ENCODE measurements at regions not wholly inside any gene's neighbourhood (a gene's known extent, or its start where the extent isn't known, plus 50 kb on each side); places are given as distances from the start of the nearest gene placed in this dataset.

GRCh38 chr13:50670272-50670671 is 173.2 kb downstream of the DLEU7 start:
- H3K36me3 Mint-ChIP-seq (ENCODE audit: low read depth): no peaks in the 10 kb centered on the region
- DNase-seq (no peak), ATAC-seq (no peak)
- peaks cover 2% of the 10 kb centered on the region for H3K9me3 Mint-ChIP-seq
- intact Hi-C loops (cut with micrococcal nuclease): no loop called here
- no peak overlapping the region for H3K27ac Mint-ChIP-seq
- TF ChIP-seq CTCF (IDR thresholded peaks at IDR 0.05): no peak
- no peaks in the 10 kb centered on the region for H3K27me3 Mint-ChIP-seq
- no peak overlapping the region for H3K4me3 Mint-ChIP-seq
- POLR2A ChIA-PET: no interaction called here
- no peaks in the 10 kb centered on the region for H3K4me1 Mint-ChIP-seq (ENCODE audit: low read depth)
- CTCF ChIA-PET: no interaction called here

DNA sequence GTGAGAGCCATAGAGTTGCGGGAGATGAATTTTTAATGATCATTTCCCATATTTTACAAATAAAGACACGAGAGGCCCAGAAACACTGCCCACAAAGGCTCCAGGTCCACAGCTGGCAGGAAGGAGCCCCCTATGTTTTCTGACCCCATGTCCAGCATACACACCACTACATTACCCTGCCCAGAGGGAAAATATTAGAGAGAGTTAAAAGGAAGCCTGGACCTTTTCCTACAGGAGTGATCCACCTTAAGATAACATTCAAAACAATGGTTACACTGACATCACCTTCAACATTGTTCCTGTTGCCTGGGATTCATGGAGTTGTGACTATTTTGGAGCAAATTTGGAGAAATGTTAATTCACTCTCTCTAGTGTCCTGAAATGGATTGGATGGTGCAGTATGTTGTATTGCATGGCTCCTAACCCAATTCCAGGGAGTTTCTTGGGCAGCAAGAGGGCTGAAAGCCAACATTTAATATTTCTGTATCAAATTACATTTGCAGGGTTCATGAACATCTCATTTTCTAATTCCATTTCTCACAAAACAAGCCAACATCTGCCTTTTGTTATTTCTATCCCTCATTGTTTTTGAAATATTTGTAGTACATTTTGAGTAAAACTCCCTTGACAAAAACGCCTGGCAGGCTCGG is 172.5 kb downstream of the DLEU7 start:
- H3K9me3 Mint-ChIP-seq: peaks cover 2% of the 10 kb centered on the region
- intact Hi-C loops (cut with micrococcal nuclease): no loop called here

GRCh38 chr13:50671497-50671850 is 172.0 kb downstream of the DLEU7 start:
- Mint-ChIP-seq H3K4me1 (ENCODE audit: low read depth) (peaks cover 5% of the 10 kb centered on the region), H3K36me3 (ENCODE audit: low read depth) (no peaks in the 10 kb centered on the region), H3K27ac (no peak overlapping the region), H3K27me3 (no peaks in the 10 kb centered on the region), H3K9me3 (no peaks in the 10 kb centered on the region), H3K4me3 (no peak overlapping the region)
- CTCF ChIA-PET: no interaction called here
- POLR2A ChIA-PET: no interaction called here
- intact Hi-C loops (cut with micrococcal nuclease): no loop called here
- no peak for DNase-seq
- TF ChIP-seq CTCF (IDR thresholded peaks at IDR 0.05): no peak
- no peak for ATAC-seq

More for the DNA sequence above, 172.5 kb downstream of the DLEU7 start:
- no peak for DNase-seq
- no peaks in the 10 kb centered on the region for H3K36me3 Mint-ChIP-seq (ENCODE audit: low read depth)
- H3K4me3 Mint-ChIP-seq: no peak overlapping the region
- peaks cover under 1% of the 10 kb centered on the region for H3K4me1 Mint-ChIP-seq (ENCODE audit: low read depth)
- ChIA-PET POLR2A (no interaction called here), CTCF (no interaction called here)
- H3K27ac Mint-ChIP-seq: no peak overlapping the region
- no peaks in the 10 kb centered on the region for H3K27me3 Mint-ChIP-seq
- no peak for ATAC-seq
- no peak for TF ChIP-seq CTCF (IDR thresholded peaks at IDR 0.05)

GRCh38 chr13:50672025-50672424 is 171.5 kb downstream of the DLEU7 start:
- Mint-ChIP-seq H3K4me3 (no peak overlapping the region), H3K36me3 (ENCODE audit: low read depth) (no peaks in the 10 kb centered on the region), H3K4me1 (ENCODE audit: low read depth) (peaks cover 9% of the 10 kb centered on the region), H3K27ac (no peak overlapping the region), H3K9me3 (no peaks in the 10 kb centered on the region), H3K27me3 (no peaks in the 10 kb centered on the region)
- intact Hi-C loops (cut with micrococcal nuclease): no loop called here
- no peak for TF ChIP-seq CTCF (IDR thresholded peaks at IDR 0.05)
- ChIA-PET POLR2A (no interaction called here), CTCF (no interaction called here)
- DNase-seq (no peak), ATAC-seq (no peak)

DNA sequence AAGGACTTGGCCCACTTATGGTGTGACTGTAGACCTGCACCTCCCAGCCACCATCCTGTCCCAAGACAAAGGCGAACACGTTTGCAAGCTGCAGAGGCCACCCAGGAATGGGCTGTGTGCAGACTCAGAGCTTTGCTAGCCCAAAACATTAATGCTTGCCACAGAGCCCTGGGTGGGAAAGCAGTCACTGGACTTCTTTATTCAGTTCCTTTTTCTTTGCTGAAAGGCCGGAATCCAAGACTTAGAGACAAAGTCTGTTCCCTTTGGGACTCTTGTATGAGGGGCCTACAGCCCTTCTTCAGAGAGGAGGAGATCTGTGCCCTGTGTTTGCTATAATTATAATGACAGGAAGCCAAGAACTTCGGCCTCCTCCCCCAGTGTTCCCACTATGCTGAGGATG is 167.8 kb downstream of the DLEU7 start:
- peaks cover 9% of the 10 kb centered on the region for H3K4me1 Mint-ChIP-seq (ENCODE audit: low read depth)
- TF ChIP-seq CTCF (IDR thresholded peaks at IDR 0.05): no peak
- DNase-seq (no peak), ATAC-seq (no peak)
- no peaks in the 10 kb centered on the region for H3K36me3 Mint-ChIP-seq (ENCODE audit: low read depth)
- intact Hi-C loops (cut with micrococcal nuclease): no loop called here
- CTCF ChIA-PET: no interaction called here
- H3K27ac Mint-ChIP-seq: no peak overlapping the region
- peaks cover 1% of the 10 kb centered on the region for H3K27me3 Mint-ChIP-seq
- POLR2A ChIA-PET: no interaction called here
- H3K4me3 Mint-ChIP-seq: no peak overlapping the region
- H3K9me3 Mint-ChIP-seq: no peaks in the 10 kb centered on the region
